ENCODE measurements at regions not wholly inside any gene's neighbourhood (a gene's known extent, or its start where the extent isn't known, plus 50 kb on each side); places are given as distances from the start of the nearest gene placed in this dataset.
"Not testable (repeated sequence)": the region's sequence is repeated elsewhere in the genome, so short reads cannot be mapped to it uniquely, and the experiment has no call there.

- DNase-seq (ENCODE audit: low spot score), result no peak
These were observed 514.5 kb upstream of the KLHL1 start for GRCh38 chr13:70622796-70623195.

GRCh38 chr13:70619936-70620335 lies 511.7 kb upstream of the KLHL1 start:
- DNase-seq (ENCODE audit: low spot score), result no peak

- DNase-seq (ENCODE audit: low spot score), result no peak
These were observed 508.6 kb upstream of the KLHL1 start for GRCh38 chr13:70616847-70617246.

GRCh38 chr13:70613295-70613694 lies 505.0 kb upstream of the KLHL1 start:
- DNase-seq (ENCODE audit: low spot score), result no peak

- no peak for DNase-seq (ENCODE audit: low spot score)
These were observed 504.6 kb upstream of the KLHL1 start for GRCh38 chr13:70612881-70613280.

- no peak for DNase-seq (ENCODE audit: low spot score)
These were observed 496.2 kb upstream of the KLHL1 start for GRCh38 chr13:70604448-70604847.

- DNase-seq (ENCODE audit: low spot score), result no peak
These were observed 485.5 kb upstream of the KLHL1 start for GRCh38 chr13:70593716-70594115.

GRCh38 chr13:70585109-70585508 lies 476.9 kb upstream of the KLHL1 start:
- no peak for DNase-seq (ENCODE audit: low spot score)

GRCh38 chr13:70580825-70581224 lies 472.6 kb upstream of the KLHL1 start:
- DNase-seq (ENCODE audit: low spot score), result no peak

GRCh38 chr13:70579941-70580340 lies 471.7 kb upstream of the KLHL1 start:
- DNase-seq (ENCODE audit: low spot score), result no peak

- no peak for DNase-seq (ENCODE audit: low spot score)
These were observed 463.0 kb upstream of the KLHL1 start for GRCh38 chr13:70571221-70571620.

- peak; percentile 37 for DNase-seq (ENCODE audit: low spot score)
These were observed 460.3 kb upstream of the KLHL1 start for GRCh38 chr13:70568571-70568970.

GRCh38 chr13:70544706-70545105 lies 436.5 kb upstream of the KLHL1 start:
- DNase-seq (ENCODE audit: low spot score), result no peak

GRCh38 chr13:70541451-70541850 lies 433.2 kb upstream of the KLHL1 start:
- no peak for DNase-seq (ENCODE audit: low spot score)

GRCh38 chr13:70534466-70534865 lies 426.2 kb upstream of the KLHL1 start:
- no peak for DNase-seq (ENCODE audit: low spot score)

GRCh38 chr13:70529652-70530051 lies 421.4 kb upstream of the KLHL1 start:
- no peak for DNase-seq (ENCODE audit: low spot score)

- DNase-seq (ENCODE audit: low spot score), result no peak
These were observed 419.3 kb upstream of the KLHL1 start for GRCh38 chr13:70527599-70527998.

GRCh38 chr13:70523622-70524021 lies 415.4 kb upstream of the KLHL1 start:
- DNase-seq (ENCODE audit: low spot score), result no peak

- no peak for DNase-seq (ENCODE audit: low spot score)
These were observed 412.2 kb upstream of the KLHL1 start for GRCh38 chr13:70520275-70521036.

- DNase-seq (ENCODE audit: low spot score), result no peak
These were observed 409.8 kb upstream of the KLHL1 start for GRCh38 chr13:70518081-70518480.

GRCh38 chr13:70516226-70516625 lies 408.0 kb upstream of the KLHL1 start:
- no peak for DNase-seq (ENCODE audit: low spot score)

- not testable (repeated sequence) for DNase-seq (ENCODE audit: low spot score)
These were observed 403.7 kb upstream of the KLHL1 start for GRCh38 chr13:70511861-70512417.

GRCh38 chr13:70505809-70506208 lies 397.6 kb upstream of the KLHL1 start:
- no peak for DNase-seq (ENCODE audit: low spot score)

- DNase-seq (ENCODE audit: low spot score), result no peak
These were observed 394.7 kb upstream of the KLHL1 start for GRCh38 chr13:70502944-70503343.
